HCT116 (cell line): ENCODE measurements at regions not wholly inside any gene's neighbourhood (a gene's known extent, or its start where the extent isn't known, plus 50 kb on each side); places are given as distances from the start of the nearest gene placed in this dataset.

ENCODE experiments used
- ATAC-seq: fragments of 200-7000 bp; cut with Tn5 transposase; 2 replicates; pipeline ENCODE4 v1.9.1; 2020; ENCODE audit warnings: mild to moderate bottlenecking, moderate library complexity
- BruUV-seq: library from RNA; stranded (reverse); fragments of 400-500 nt; replicated peaks from 2 replicates; lab custom pipeline; 2021; lab: Mats Ljungman, UMichigan
- CTCF ChIA-PET: fragments of 300-600 bp; sonication (Branson Sonifier 250); formaldehyde crosslinking; loops from one replicate; lab custom pipeline; 2021; ENCODE audit warnings: antibody characterized with exemption; lab: Charles Lee
- POLR2A ChIA-PET: fragments of 300-600, 350-600 bp; sonication (Branson Sonifier 250); formaldehyde crosslinking; loops from one replicate; lab custom pipeline; 2021; ENCODE audit warnings: antibody characterized with exemption; lab: Charles Lee
- RAD21 ChIA-PET, 2 experiments: fragments of 300-600 bp; sonication (Branson Sonifier 250); formaldehyde crosslinking; loops; one replicate each; lab custom pipeline; 2023; ENCODE audit warnings: low total read pairs in 2 of 2; ENCODE audit not compliant: uncharacterized antibody in 2 of 2, unreplicated experiment in 2 of 2, low non-redundant PET in 1 of 2; lab: Charles Lee
- DNase-seq: peaks from one replicate; pipeline ENCODE4 v3.0.0-alpha.2; 2010; ENCODE audit warnings: low read depth, low spot score
- H2AFZ ChIP-seq: fragments of 200-600 bp; shearing (Covaris generic), sonication (generic); 2 replicates; pipeline ENCODE4 v1.6.1; 2017; ENCODE audit warnings: low read depth, mixed run types, mixed read lengths, antibody characterized with exemption, low read length; ENCODE audit not compliant: poor library complexity, severe bottlenecking
- H3K27ac ChIP-seq: 2 replicates; pipeline ENCODE4 v1.5.1; 2012; ENCODE audit warnings: low read depth, low read length
- H3K27me3 ChIP-seq: fragments of 200-600 bp; sonication (generic); 2 replicates; pipeline ENCODE4 v1.6.1; 2016; ENCODE audit warnings: mixed run types, low read length, mixed read lengths; ENCODE audit not compliant: insufficient read depth
- H3K36me3 ChIP-seq, 2 experiments: fragments of 200-500 bp in 1 of 2; fragments of 200-600 bp in 1 of 2; sonication (Bioruptor generic) in 1 of 2; sonication (generic) in 1 of 2; 2 replicates each; pipeline versions ENCODE4 v1.5.1 to v1.6.1; 2014 to 2016; ENCODE audit warnings: low read length in 2 of 2, inconsistent platforms in 1 of 2, mixed read lengths in 1 of 2, mixed run types in 1 of 2; ENCODE audit not compliant: insufficient read depth in 2 of 2, control insufficient read depth in 1 of 2
- H3K4me1 ChIP-seq, 2 experiments: fragments of 200-600 bp in 1 of 2; sonication (generic) in 1 of 2; 2 replicates each; pipeline versions ENCODE4 v1.5.1 to v1.6.1; 2012 to 2017; ENCODE audit warnings: low read length in 2 of 2, inconsistent platforms in 1 of 2, mild to moderate bottlenecking in 1 of 2, mixed read lengths in 1 of 2, mixed run types in 1 of 2, moderate library complexity in 1 of 2; ENCODE audit not compliant: insufficient read depth in 2 of 2, control insufficient read depth in 1 of 2
- H3K4me2 ChIP-seq: fragments of 200-600 bp; sonication (generic); 2 replicates; pipeline ENCODE4 v1.6.1; 2017; ENCODE audit warnings: mixed run types, low read length, mixed read lengths
- H3K4me3 ChIP-seq, 2 experiments: fragments of 200-600 bp in 1 of 2; sonication (generic) in 1 of 2; replicated peaks in 1 of 2; 2 replicates each; pipeline ENCODE4 v1.5.1; 2011 to 2016; ENCODE audit warnings: low read length in 2 of 2, control low read depth in 1 of 2, low read depth in 1 of 2, mild to moderate bottlenecking in 1 of 2, mixed read lengths in 1 of 2, mixed run types in 1 of 2
- H3K79me2 ChIP-seq: fragments of 200-600 bp; sonication (generic); 2 replicates; pipeline ENCODE4 v1.6.1; 2017; ENCODE audit warnings: mild to moderate bottlenecking, mixed run types, low read length, moderate library complexity, mixed read lengths; ENCODE audit not compliant: insufficient read depth
- H3K9ac ChIP-seq: fragments of 200-600 bp; sonication (generic); 2 replicates; pipeline ENCODE4 v1.6.1; 2016; ENCODE audit warnings: low read length, mixed read lengths
- H3K9me2 ChIP-seq: fragments of 200-600 bp; sonication (generic), shearing (Covaris generic); 2 replicates; pipeline ENCODE4 v1.6.1; 2017; ENCODE audit warnings: mixed run types, mild to moderate bottlenecking, moderate library complexity; ENCODE audit not compliant: insufficient read depth
- H3K9me3 ChIP-seq, 2 experiments: fragments of 200-500 bp in 1 of 2; fragments of 200-600 bp in 1 of 2; sonication (Bioruptor generic) in 1 of 2; sonication (generic) in 1 of 2; 2 replicates each; pipeline ENCODE4 v1.6.1; 2014 to 2017; ENCODE audit warnings: low read length in 2 of 2, mixed read lengths in 2 of 2, inconsistent platforms in 1 of 2, low read depth in 1 of 2, mild to moderate bottlenecking in 1 of 2, mixed run types in 1 of 2, moderate library complexity in 1 of 2; ENCODE audit not compliant: control insufficient read depth in 1 of 2, insufficient read depth in 1 of 2
- H4K20me1 ChIP-seq: fragments of 200-600 bp; sonication (generic), shearing (Covaris generic); 2 replicates; pipeline ENCODE4 v1.6.1; 2017; ENCODE audit warnings: mixed run types, mild to moderate bottlenecking, moderate library complexity; ENCODE audit not compliant: insufficient read depth
- CBX3 ChIP-seq: IDR thresholded peaks from 2 replicates; pipeline ENCODE4 v1.6.1; 2012; ENCODE audit warnings: low read depth
- CEBPB ChIP-seq: IDR thresholded peaks from 2 replicates; pipeline ENCODE4 v1.6.1; 2012; ENCODE audit warnings: low read depth
- EGR1 ChIP-seq: IDR thresholded peaks from 2 replicates; pipeline ENCODE4 v1.6.1; 2012; ENCODE audit warnings: low read depth
- ELF1 ChIP-seq: IDR thresholded peaks from 2 replicates; pipeline ENCODE4 v1.6.1; 2012; ENCODE audit warnings: low read depth, borderline replicate concordance
- EZH2 ChIP-seq: fragments of 200-600 bp; sonication (generic); IDR thresholded peaks from 2 replicates; pipeline ENCODE4 v1.6.1; 2017; ENCODE audit warnings: antibody characterized with exemption, mixed run types
- EZH2phosphoT487 ChIP-seq: fragments of 200-600 bp; IDR thresholded peaks from 2 replicates; pipeline ENCODE4 v1.6.1; 2018; ENCODE audit warnings: antibody characterized with exemption, borderline replicate concordance
- JUND ChIP-seq: IDR thresholded peaks from 2 replicates; pipeline ENCODE4 v1.6.1; 2012
- MAX ChIP-seq: IDR thresholded peaks from 2 replicates; pipeline ENCODE4 v1.6.1; 2012
- POLR2A ChIP-seq: IDR thresholded peaks from 2 replicates; pipeline ENCODE4 v1.7.0; 2011; ENCODE audit warnings: borderline replicate concordance; ENCODE audit not compliant: insufficient read depth, insufficient read length; ENCODE audit errors: extremely low read depth
- POLR2AphosphoS5 ChIP-seq: IDR thresholded peaks from 2 replicates; pipeline ENCODE4 v1.6.1; 2011; ENCODE audit warnings: mild to moderate bottlenecking, low read depth, low read length, moderate library complexity
- RAD21 ChIP-seq: IDR thresholded peaks from 2 replicates; pipeline ENCODE4 v1.6.1; 2012; ENCODE audit warnings: low read depth, mild to moderate bottlenecking
- REST ChIP-seq: IDR thresholded peaks from 2 replicates; pipeline ENCODE4 v1.6.1; 2012; ENCODE audit warnings: low read depth
- SP1 ChIP-seq: IDR thresholded peaks from 2 replicates; pipeline ENCODE4 v1.6.1; 2012; ENCODE audit warnings: low read depth
- TCF7L2 ChIP-seq: IDR thresholded peaks from 2 replicates; pipeline ENCODE4 v1.7.0; 2011; ENCODE audit warnings: borderline replicate concordance, inconsistent platforms; ENCODE audit not compliant: insufficient read depth, insufficient read length; ENCODE audit errors: extremely low read depth
- YY1 ChIP-seq: IDR thresholded peaks from 2 replicates; pipeline ENCODE4 v1.6.1; 2011; ENCODE audit warnings: low read length, low read depth, moderate library complexity, mild to moderate bottlenecking; ENCODE audit not compliant: insufficient replicate concordance; ENCODE audit errors: extremely low read depth
- ZFX ChIP-seq: fragments of 450-650 bp; IDR thresholded peaks from 2 replicates; pipeline ENCODE4 v1.6.1; 2017
- ZNF274 ChIP-seq: fragments of 200-500 bp; sonication (Bioruptor generic); IDR thresholded peaks from 2 replicates; pipeline ENCODE4 v1.6.1; 2014; ENCODE audit warnings: mild to moderate bottlenecking, low read depth, low read length, inconsistent platforms
- intact Hi-C: fragments of 100-400 bp; cut with micrococcal nuclease; formaldehyde crosslinking; loops from 2 replicates; pipeline ENCODE4 v1.10.0; 2022
- TF ChIP-seq, protein P1 (sequence below): IDR thresholded peaks from 2 replicates; pipeline ENCODE4 v1.6.1; 2012
- TF ChIP-seq, protein P2 (sequence below), 3 experiments: fragments of 200-600 bp in 1 of 3; sonication (generic) in 1 of 3; IDR thresholded peaks in 2 of 3; conservative IDR thresholded peaks in 1 of 3; 2 replicates each; pipeline ENCODE4 v1.5.1; 2012 to 2017; ENCODE audit warnings: low read depth in 2 of 3, low read length in 2 of 3, antibody characterized with exemption in 1 of 3, borderline replicate concordance in 1 of 3, control low read depth in 1 of 3, mild to moderate bottlenecking in 1 of 3, mixed read lengths in 1 of 3, mixed run types in 1 of 3, moderate library complexity in 1 of 3; ENCODE audit not compliant: insufficient read depth in 1 of 3

DNA sequence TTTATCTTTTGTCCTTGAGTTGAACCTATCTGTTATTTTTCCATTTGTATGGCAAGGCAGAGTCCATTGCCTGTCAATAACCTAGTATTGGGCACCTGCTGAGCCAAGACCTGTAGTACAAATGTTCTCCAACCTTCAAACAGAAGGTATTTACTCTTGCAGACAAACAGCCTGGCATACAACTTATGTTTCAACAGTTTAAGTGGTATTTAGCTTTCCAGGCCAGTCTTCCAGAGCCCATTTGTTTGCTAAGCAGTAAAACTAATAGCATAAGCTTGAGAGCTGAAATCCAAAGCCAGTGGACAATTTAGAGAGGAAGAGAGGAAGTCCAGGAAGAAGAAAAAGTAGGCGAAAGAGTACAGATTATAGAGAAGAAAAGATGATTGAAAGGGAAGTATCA is 979.3 kb downstream of the GLUD2 start (continued):
- TF ChIP-seq YY1 (no peak), SP1 (no peak), POLR2AphosphoS5 (no peak), CBX3 (no peak), CEBPB (no peak), JUND (no peak), RAD21 (no peak)

DNA sequence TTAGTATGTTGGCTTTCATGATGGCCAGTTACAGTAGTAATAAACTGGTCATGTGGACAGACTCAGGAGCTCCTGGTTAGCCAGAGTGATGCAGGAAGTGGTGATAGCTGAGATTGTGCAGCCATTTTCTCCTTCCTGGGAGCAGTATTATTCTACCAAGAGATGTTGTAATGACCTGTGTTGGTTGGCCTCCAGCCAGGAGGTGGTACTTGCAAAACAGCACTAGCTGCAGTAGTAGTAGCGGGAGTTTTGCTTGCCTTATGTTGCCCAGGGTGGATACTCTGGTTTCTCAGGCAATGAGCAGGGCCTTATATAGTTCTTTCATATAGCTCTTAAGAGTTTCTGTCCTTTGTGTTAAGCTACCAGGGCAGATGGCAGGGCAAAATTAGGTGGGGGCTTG is 998.8 kb downstream of the GLUD2 start:
- Histone ChIP-seq H2AFZ (no peak overlapping the region), H3K9me2 (no peaks in the 10 kb centered on the region), H3K36me3 (no peaks in the 10 kb centered on the region), H3K27ac (no peak overlapping the region), H3K27me3 (no peaks in the 10 kb centered on the region), H3K9me3 (no peaks in the 10 kb centered on the region), H4K20me1 (no peaks in the 10 kb centered on the region), H3K4me1 (no peaks in the 10 kb centered on the region), H3K4me3 (no peak overlapping the region), H3K9ac (no peak overlapping the region), H3K4me2 (no peak overlapping the region), H3K79me2 (no peaks in the 10 kb centered on the region)
- ChIA-PET CTCF (no interaction called here), POLR2A (no interaction called here), RAD21 (no interaction called here)
- TF ChIP-seq EZH2 (no peak), REST (no peak), POLR2A (no peak), MAX (no peak), EGR1 (no peak), YY1 (no peak), TCF7L2 (no peak), ZFX (no peak), CBX3 (no peak), ELF1 (no peak), ZNF274 (no peak), EZH2phosphoT487 (no peak)
- TF ChIP-seq, protein P1, sequence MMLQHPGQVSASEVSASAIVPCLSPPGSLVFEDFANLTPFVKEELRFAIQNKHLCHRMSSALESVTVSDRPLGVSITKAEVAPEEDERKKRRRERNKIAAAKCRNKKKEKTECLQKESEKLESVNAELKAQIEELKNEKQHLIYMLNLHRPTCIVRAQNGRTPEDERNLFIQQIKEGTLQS: no peak
- TF ChIP-seq, protein P2, sequence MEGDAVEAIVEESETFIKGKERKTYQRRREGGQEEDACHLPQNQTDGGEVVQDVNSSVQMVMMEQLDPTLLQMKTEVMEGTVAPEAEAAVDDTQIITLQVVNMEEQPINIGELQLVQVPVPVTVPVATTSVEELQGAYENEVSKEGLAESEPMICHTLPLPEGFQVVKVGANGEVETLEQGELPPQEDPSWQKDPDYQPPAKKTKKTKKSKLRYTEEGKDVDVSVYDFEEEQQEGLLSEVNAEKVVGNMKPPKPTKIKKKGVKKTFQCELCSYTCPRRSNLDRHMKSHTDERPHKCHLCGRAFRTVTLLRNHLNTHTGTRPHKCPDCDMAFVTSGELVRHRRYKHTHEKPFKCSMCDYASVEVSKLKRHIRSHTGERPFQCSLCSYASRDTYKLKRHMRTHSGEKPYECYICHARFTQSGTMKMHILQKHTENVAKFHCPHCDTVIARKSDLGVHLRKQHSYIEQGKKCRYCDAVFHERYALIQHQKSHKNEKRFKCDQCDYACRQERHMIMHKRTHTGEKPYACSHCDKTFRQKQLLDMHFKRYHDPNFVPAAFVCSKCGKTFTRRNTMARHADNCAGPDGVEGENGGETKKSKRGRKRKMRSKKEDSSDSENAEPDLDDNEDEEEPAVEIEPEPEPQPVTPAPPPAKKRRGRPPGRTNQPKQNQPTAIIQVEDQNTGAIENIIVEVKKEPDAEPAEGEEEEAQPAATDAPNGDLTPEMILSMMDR (IDR thresholded peaks at IDR 0.05 in 2 of 3, conservative IDR thresholded peaks at IDR 0.05 in 1 of 3; ENCODE audit: borderline replicate concordance in 1 of 3, insufficient read depth in 1 of 3, low read depth in 2 of 3, low read length in 2 of 3): no peak
- BruUV-seq: no TSS peak
- ATAC-seq (no peak), DNase-seq (no peak)
- intact Hi-C loops: no loop called here
